ENCODE measurements at regions not wholly inside any gene's neighbourhood (a gene's known extent, or its start where the extent isn't known, plus 50 kb on each side); places are given as distances from the start of the nearest gene placed in this dataset.
"Not testable (repeated sequence)": the region's sequence is repeated elsewhere in the genome, so short reads cannot be mapped to it uniquely, and the experiment has no call there.

DNA sequence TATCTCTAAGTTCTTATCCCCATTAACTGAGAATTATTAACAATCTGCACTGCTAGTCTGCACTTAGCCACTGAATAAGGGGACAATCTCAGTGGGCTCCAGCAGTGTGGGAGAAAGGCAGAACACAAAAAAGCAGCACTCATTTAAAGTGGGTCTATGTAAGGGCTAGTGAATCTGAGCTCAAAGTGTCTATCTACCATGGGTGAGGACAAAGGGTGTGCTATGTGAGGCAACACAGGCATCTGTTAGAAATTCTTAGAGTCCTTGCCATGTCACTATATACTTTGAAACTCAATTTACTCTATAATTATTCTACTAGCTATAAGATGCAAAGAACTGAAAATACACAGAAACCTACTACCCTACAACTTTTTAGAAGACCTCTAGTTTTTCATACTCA is 135.8 kb upstream of the TMEM168 start:
- TF ChIP-seq ZFX (IDR thresholded peaks at IDR 0.05) = no peak
- no peak for TF ChIP-seq CTCF (conservative IDR thresholded peaks at IDR 0.05)
- H3K27ac ChIP-seq = no peak overlapping the region

GRCh38 chr7:112922546-112922945 is 132.4 kb upstream of the TMEM168 start:
- not testable (repeated sequence) for H3K27ac ChIP-seq

DNA sequence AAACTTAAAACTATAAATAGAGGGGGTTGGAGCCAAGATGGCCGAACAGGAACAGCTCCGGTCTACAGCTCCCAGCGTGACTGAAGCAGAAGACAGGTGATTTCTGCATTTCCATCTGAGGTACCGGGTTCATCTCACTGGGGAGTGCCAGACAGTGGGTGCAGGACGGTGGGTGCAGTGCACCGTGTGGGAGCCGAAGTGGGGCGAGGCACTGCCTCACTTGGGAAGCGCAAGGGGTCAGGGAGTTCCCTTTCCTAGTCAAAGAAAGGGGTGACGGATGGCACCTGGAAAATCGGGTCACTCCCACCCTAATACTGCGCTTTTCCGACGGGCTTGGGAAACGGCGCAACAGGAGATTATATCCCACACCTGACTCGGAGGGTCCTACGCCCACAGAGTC is 126.2 kb upstream of the TMEM168 start:
- H3K27ac ChIP-seq = not testable (repeated sequence)

DNA sequence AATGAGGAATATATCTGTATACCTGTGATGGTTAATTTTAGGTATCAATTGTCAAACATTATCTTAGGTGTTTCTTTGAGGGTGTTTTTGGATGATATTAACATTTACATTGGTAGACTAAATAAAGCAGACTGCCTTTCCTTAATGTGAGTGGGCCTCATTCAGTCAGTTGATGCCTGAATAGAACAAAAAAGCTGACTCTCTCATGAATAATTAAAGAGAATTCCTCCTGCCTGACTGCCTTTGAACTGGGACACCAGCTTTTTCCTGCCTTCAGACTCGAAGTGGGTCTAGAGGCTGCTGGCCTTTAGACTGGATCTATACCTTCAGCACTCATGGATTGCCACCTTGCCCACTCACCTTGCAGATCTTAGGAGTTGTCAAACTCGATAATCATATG is 117.9 kb upstream of the TMEM168 start:
- H3K27ac ChIP-seq = no peak overlapping the region
- no peak for TF ChIP-seq CTCF (conservative IDR thresholded peaks at IDR 0.05)
- no peak for TF ChIP-seq ZFX (IDR thresholded peaks at IDR 0.05)

DNA sequence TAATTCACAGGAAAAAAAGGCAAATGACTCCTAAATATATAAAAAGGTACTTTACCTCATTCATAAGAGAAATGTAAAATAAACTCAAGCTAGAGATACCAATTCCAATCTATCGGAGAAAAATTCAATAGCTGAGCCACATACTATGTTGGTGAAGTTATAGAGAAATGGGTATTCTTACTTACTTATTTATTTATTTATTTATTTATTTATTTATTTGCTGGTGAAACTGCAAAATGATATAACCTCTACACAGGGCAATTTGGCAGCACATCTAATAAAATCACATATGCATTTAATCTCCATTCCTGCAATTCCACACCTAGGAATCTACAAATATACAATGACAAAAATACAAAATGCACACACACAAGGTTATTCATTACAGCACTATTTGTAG is 117.5 kb upstream of the TMEM168 start:
- H3K27ac ChIP-seq = no peak overlapping the region
- TF ChIP-seq CTCF (conservative IDR thresholded peaks at IDR 0.05) (no peak), ZFX (IDR thresholded peaks at IDR 0.05) (no peak)

- H3K27ac ChIP-seq = no peak overlapping the region
- TF ChIP-seq ZFX (IDR thresholded peaks at IDR 0.05) (no peak), CTCF (conservative IDR thresholded peaks at IDR 0.05) (no peak)
These were observed 115.8 kb upstream of the TMEM168 start for GRCh38 chr7:112905950-112906349.

GRCh38 chr7:112905413-112905812 is 115.2 kb upstream of the TMEM168 start:
- no peak for TF ChIP-seq ZFX (IDR thresholded peaks at IDR 0.05)
- no peak for TF ChIP-seq CTCF (conservative IDR thresholded peaks at IDR 0.05)
- no peak overlapping the region for H3K27ac ChIP-seq

DNA sequence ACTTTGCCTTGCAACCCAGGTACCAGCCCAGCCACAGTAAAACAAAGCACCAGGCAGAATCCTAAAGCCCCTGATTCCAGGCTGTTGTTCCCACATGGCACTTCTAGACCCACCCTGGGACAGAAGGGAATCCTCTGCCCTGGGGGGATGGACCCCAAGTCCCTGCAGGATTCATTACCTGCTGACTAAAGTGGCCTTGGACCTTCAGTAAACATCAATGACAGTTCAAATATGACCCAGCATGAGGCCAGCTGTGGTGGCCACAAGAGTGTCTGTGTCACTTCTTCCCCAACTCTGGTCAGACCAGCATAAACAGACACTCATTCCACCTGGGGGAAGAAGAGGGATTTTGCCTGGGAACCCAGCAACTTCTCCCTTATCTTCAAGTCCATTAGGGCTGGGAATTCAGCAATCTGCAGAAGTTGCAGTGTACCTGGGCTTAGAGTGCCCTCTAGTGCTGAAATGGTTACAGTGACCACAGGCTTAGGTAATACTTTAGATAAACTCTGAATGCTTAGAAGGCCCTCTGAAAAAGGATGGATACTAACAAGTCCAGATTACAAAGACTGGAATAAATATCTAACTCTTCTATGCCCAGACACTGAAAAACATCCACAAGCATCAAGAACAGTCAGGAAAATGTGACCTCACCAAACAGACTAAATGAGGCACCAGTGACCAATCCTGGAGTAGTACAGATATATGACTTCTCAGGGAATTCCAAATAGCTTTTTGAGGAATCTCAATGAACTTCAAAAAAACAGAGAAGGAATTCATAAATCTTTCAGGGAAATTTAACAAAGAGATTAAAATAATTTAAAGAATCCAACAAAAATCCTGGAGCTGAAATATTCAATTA is 108.5 kb upstream of the TMEM168 start:
- TF ChIP-seq ZFX (IDR thresholded peaks at IDR 0.05) (no peak), CTCF (conservative IDR thresholded peaks at IDR 0.05) (peak; percentile 97)
- no peak overlapping the region for H3K27ac ChIP-seq

Data from C4-2B (cell line).